Stimulated activated CD8-positive, alpha-beta memory T cell treated with anti-CD3 and anti-CD28 coated beads, Interleukin-12 subunit alpha, Interleukin-12 subunit beta, amount 100 ng/mL, for 24 hours (primary cell): ENCODE measurements at regions not wholly inside any gene's neighbourhood (a gene's known extent, or its start where the extent isn't known, plus 50 kb on each side); places are given as distances from the start of the nearest gene placed in this dataset.
"Not testable (repeated sequence)": the region's sequence is repeated elsewhere in the genome, so short reads cannot be mapped to it uniquely, and the experiment has no call there.

Experiments
- DNase-seq: peaks from one replicate; pipeline ENCODE4 v3.0.0-alpha.2; 2020; ENCODE audit errors: extremely low read depth

DNA sequence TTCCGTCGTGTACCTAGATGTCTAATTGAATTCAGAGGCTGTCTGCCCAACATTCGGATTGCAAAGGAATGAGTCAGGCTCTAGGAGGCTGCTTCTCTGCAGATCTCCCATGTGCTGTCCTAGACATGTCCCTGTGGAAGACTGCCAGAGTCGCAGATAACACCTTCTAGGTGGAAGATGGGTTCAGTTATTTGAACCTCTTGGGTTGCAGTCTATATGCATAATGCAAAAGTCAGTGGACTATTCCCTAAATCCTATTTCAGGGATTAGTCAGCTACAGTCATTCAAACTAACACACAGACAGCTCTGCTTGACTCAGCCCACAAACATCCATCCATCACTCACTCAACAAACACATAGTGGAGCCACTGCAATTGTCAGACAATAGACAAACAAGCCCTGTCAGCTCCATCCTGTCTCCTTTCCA is 300.0 kb upstream of the CTNNB1 start:
- DNase-seq = no peak

DNA sequence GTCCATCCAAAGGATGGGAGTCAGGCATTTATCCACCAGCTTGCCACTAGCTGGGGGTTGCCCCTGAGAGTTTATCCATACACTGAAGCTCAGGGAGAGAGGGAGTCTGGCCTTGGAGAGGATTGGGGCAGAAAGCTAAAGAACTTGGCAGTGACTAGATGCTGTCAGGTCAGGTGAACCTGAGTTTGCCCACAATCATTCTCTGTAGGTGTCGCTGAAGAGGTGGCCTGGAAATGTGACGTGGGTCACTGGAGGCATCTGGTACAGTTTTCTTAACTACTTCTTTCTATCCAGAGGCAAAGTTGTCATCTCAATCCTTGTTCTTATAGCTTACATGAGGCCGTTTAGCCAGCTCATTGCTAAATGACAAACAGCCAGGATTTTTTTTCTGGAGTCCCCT is 298.0 kb upstream of the CTNNB1 start:
- DNase-seq = no peak

DNA sequence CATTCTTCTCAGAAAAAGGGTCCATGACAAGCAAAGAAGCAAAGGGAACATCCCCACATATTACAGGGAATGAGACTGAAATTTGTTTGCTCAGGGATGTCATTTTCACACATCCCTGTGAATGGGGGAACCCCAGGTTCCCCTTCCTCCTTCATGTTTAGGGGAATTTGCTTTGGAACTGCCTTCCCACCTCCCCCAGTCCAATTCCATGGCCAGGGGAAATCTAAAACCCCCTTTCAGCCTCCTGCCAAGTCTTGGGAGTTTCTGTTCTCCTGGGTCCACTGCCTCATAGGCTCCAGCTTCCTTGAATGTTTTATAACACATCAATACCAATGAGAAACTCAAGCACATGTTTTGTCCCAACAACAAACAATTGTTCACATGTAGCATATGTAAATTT is 297.5 kb upstream of the CTNNB1 start:
- no peak for DNase-seq

DNA sequence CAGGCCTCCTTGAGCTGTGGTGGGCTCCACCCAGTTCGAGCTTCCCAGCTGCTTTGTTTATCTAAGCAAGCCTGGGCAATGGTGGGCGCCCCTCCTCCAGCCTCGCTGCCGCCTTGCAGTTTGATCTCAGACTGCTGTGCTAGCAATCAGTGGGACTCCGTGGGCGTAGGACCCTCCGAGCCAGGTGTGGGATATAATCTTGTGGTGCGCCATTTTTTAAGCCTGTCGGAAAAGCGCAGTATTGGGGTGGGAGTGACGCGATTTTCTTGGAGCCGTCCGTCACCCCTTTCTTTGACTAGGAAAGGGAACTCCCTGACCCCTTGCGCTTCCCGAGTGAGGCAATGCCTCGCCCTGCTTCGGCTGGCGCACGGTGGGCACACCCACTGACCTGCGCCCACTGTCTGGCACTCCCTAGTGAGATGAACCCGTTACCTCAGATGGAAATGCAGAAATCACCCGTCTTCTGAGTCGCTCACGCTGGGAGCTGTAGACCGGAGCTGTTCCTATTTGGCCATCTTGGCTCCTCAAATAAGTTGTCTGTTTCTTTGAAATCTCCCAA is 291.3 kb upstream of the CTNNB1 start:
- not testable (repeated sequence) for DNase-seq

DNA sequence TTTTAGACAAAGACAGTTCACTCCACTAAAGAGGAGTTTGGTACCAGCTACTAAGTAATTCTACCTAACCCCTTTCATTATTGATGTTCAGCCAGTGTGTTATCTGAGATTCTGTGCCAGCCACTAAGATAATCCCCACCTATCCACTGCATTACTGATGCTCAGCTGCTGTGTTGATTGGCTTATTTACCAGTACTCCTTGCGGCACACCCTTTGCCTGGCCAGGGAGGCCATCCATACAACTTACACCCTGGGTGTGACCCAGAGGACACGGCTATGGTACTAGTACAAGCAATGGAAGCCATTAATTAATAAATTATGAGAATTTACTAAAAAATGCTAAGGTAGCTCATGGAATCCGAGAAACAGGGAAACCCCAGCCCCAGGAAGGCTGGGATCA is 290.7 kb upstream of the CTNNB1 start:
- DNase-seq = no peak

DNA sequence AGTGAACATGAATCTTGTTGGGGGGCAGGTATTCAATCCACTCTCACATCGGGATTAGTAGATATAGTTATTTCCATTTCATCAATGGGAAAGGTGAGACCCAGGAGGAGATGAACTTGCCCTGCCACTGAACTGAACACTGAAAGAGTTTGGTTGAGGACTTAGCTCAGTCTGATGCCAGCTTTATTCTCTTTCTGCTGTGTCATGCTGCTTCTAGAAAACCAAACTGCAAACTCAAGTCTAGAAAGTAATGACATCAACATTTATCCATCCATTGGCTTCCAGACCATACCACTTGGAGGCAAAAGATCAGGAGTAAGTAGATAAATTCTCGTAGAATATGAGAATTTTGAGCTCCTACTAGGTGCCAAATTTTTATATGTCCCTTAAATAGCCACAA is 288.0 kb upstream of the CTNNB1 start:
- no peak for DNase-seq

DNA sequence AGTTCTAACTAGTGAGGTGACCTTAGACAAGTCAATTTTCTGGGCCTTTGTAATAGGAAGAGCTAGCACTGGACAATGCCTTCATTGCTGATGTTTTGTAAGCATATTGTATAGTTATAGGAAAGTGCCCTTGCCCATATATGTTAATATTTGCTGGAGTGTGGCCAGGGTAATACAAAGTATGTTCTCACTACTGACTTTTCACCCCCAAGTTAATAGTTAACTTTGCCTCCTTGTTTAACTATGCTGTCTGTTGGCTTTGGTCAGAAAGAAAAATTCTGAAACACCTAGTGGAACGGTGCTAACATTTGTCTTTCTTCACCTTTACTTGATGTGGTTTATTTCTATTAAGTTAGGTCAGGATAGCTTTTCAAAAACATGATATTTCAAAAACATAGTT is 287.4 kb upstream of the CTNNB1 start:
- DNase-seq = no peak

DNA sequence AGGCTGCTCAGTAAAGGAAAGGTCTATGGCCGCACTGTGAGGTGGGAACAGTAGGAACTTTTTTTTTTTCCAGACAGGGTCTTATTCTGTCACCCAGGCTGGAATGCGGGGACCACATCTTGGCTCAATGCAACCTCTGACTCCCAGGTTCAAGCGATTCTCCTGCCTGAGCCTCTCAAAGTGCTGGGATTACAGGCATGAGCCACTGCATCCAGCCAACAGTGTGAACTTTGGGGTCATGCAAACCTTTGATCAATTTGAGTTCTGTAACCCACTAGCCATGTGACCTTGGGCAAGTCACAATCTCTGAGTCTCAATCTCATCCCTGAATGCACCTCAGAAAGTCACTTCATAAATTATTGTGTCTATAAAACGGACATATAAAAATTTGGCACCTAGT is 286.8 kb upstream of the CTNNB1 start:
- DNase-seq = no peak

DNA sequence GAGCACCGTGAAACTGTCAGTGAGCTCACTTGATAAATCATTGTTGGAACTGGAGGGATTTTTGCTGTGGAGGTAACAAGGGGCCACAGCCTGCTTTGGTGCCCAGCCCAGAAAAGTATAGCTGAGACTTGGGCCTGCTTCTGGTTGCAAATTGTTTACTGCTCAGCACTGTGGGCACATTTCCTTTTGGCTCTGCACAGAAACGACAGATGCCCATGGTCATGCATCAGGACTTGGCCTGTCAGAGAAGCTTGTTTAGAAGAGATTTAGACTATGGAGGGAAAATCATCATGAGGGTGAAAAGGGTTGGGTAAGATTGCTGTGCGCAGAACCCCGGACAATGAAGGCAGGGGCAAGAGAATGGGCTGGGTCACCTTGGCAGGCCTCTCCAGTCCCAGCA is 286.1 kb upstream of the CTNNB1 start:
- no peak for DNase-seq

DNA sequence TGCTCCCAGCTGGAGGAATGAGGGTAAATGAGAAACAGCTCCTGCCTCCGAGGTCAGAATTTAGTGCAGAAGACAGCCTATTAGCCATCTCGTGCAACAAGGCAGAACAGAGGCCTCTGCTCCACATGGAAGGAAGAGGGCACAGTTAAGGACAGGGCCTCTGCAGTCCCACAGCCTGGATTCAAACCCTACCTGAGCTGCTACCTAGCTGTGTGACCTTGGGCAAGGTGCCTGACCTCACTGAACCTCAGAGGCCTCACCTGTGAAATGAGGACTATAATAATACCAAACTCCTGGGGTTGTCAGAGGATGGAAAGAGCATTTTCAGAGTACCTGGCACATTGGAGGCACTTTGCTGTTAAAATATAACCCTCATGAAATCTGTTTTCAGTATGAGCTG is 285.7 kb upstream of the CTNNB1 start:
- DNase-seq = no peak

DNA sequence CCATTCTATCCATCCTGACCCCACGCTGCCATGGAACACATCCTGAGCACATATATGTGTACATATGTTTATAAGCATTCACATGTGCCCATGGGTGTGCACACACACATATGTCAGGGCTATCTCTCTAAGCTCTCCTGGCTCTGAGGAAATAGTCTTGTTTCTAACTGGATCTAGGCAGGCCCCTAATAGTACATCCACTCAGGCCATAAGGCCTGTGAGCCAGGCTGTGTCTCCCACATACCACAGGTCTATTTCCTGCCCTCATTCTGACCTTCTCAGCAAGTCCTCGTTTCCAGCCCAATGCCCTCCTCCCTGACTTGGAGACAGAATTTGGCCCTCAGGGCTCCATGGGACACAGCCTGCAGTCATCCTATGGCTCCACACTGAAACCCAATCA is 284.8 kb upstream of the CTNNB1 start:
- no peak for DNase-seq

DNA sequence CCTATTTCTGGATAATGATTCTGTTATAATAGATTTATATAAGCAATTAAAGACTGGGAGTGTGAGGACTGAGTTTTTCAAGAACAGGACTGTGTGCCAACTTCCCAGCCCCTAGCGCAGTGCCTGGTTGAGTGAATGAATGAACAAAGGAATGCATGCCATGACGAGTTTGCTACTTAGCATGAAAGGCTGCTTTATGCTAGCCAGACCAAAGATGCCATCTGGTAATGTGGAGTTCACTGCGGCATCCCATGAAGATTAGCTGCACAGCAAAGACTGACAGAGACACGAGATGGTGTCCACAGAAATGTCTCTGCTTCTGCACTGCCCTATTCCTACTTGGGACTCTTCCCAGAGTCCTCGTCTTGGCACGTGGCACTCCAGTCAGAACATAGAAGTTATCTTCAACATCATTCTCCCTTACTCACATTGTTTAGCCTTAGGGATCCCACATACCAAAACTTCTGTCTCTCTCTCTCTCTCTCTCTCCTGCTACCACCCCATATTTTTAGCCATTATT is 283.9 kb upstream of the CTNNB1 start:
- DNase-seq = no peak

DNA sequence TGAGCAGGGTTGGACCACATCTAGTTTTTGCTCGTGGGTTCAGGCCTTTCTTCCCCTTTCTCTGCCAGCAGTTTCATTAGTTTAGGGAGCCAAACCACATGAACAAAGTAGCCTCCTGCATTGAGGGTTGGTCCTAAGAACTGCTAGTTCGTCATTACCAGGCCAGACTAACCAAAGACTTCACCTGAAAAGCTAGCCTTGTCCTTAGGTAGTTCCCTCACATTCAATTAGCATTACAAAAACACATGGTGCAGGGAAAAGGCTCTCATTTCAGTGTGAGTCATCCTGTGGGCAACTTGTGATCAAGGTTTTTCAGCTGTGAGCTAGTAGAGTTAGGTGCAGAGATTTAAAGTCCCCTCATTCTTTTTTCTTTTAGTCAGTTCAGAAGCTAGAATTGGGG is 279.3 kb upstream of the CTNNB1 start:
- no peak for DNase-seq

DNA sequence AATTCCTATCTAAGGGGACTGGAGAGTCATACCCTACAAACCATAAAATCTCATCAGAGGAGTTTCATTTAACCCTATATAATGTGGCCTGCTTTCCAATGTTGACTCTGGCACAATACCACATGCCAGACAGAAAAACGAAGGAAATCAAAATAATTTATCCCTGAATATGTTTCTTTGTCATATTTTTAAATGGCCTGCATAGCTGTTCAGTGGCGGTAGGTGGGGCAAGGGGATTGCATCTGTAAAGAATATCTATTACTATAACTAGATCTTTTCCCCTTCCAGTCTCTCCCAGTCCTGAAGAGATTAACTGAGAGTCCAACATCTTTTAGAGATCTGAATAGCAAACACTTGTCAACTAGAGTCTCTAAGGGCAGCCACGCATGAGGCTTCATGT is 278.1 kb upstream of the CTNNB1 start:
- no peak for DNase-seq

DNA sequence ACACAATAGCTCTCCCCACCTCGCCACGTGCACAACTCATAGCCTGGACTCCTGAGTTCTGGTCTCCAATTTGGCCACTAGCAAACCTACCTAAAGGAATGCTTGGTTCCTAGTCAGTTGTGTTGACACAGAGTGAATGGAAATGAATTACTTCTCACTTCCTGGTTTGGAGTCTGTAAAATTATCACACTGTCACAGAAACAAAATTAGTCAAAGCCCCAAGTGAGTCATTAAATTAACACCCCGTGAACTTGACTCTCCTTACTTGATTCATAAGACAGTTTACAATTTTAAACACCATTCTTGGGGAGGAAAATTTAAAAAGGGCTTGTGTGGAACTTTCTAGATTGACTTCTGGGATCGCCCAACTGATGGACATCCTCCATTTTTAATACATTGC is 276.2 kb upstream of the CTNNB1 start:
- DNase-seq = no peak

DNA sequence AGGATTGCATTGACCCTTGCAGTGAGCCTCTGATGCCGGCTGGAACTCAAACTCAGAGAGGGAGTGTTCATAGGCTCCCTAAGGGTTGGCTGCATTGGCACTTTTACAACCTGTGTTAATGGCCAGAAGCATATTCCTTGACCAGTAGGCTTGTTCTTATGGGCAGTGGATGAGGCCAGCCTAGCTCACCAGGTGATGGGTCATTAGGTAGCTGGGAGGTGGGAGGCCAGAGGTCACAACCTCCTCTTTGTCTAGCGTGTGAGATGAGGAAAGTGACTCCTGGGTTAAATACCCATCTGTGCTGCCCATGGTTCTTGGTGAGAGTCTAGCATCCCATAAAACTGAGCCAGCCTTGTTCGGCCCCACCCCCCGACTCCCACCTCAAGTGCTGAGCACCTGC is 275.7 kb upstream of the CTNNB1 start:
- no peak for DNase-seq

DNA sequence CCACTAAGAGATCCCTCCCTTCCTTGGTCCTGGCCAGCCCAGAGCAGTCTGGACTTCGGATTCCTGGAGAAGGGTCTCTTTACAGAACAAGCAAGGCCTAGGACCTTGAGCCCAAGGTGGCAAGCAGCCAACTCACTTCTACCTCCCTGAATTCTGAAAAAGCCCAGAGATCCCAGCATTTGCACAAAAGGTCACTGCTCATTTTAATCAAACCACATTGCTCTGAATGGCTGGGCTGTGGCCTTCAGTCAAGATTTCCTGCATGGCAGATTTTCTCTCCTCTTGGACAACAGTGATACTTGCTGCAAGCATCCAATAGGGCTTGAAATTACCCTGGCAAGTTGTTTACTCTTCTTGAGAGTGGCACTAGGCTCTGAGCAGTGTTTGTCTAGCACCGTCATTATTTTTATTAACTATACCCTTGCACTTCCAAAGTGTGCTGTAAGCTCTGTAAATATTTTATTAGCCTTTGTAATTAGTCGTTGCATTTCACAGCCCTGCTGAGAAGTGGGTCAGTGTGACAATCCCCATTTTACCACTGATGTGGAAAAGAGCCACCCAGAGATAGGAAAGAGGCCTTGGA is 274.7 kb upstream of the CTNNB1 start:
- no peak for DNase-seq

DNA sequence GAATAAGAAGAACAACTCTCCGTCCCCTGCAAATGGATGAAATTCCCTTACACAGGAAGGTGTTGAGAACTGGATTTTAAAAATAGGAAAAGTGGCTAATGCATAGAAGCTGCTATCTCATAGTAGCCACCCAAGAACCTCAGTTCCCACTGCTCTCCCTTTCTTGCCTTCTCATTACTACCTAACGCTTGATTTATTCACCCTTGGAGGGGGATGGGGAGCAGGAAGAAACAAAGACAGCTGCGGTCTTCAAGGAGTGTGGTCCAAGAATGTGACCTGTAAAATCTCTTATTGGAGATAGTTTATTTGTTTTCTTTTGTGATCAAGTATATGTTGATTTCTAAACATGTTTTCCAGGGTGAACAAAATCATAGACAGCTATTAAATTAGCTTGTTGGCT is 274.1 kb upstream of the CTNNB1 start:
- DNase-seq = no peak

DNA sequence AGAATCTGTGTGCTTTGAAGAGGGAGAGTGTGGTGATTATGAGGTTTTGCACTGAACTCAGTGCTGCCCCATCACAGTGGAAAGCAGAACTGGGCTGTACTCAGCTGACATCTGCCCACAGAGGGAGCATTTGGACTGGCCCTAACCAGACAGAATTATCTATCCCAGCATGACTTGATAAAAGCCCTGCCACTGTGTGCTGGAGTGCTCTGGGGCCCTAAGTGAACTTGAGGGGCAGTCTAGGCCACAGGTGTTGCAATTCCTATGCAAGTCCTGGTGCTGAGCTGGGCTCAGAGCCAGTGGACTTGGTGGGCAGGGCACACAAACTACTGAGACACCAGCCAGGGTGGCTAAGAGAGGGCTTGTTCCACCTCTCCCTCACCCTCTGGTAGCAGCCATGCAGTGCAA is 269.2 kb upstream of the CTNNB1 start:
- no peak for DNase-seq

DNA sequence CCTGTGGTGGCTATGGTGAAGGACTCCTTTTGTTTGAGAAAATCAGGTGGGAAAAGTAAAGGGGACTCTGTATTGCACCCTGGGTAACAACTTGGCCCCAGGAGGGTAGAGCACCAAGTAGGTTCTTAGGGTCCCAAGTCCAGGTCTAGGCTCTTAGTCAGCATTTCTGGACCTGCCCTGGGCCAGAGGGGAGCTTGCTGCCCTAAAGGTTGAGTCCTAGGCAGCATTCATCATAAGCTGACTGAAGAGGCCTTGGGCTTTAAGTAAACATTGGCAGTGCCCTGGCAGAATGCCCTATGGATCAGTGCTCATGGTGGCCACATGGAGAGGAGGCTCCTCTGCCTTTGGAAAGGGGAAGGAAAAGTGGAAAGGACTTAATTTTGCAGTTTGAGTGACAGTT is 268.5 kb upstream of the CTNNB1 start:
- DNase-seq = no peak

DNA sequence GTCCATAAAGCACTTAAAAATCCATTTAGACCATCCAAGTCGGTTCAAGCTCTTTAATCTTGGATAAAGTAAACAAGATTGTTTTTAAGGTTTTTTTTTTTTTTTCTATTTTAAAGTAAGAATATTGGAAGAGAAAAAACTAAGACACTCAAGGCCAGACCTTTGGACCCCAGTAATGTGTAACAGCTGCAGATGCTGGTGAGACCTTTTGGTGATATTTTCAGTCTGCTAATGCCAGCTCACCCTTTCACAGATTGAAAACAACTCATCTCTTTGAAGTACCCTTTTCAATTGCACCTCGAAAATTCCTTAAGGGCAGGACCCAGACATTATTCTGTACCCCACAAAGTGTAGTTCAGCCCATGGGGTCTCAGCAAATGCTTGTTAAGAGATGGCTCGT is 260.7 kb upstream of the CTNNB1 start:
- DNase-seq = no peak

DNA sequence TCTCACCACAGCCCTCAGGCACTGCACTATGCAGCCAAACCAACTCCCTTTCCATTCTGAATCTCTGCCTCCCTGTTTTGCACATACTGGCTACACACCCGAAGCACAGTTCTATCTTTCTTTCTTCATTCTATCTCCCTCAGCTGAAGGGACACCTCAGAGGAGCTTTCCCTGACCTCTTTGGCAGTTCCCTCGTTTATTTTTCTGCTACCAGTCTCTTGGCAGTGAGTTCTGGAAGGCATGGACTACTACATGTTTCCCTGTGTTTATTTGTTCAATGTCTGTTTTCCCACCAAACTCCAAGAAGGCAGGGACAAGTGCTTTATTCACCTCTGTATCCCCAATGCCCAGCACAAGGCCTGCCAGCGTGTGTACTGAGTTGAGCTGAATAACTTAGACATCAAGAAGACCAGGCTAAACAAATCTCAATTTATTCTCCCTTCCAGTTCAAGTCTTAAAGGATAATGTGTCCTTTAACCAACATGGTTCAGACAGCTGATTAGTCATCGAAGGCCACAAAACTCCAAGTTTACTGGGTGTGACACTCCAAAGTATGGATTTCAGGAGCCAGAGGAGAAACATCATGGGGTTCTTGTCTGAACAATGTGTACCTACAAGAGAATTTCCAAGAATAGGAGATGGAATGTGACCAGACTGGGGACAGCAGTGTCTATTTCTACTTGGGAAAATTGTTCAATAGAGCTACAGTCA is 260.1 kb upstream of the CTNNB1 start:
- no peak for DNase-seq

DNA sequence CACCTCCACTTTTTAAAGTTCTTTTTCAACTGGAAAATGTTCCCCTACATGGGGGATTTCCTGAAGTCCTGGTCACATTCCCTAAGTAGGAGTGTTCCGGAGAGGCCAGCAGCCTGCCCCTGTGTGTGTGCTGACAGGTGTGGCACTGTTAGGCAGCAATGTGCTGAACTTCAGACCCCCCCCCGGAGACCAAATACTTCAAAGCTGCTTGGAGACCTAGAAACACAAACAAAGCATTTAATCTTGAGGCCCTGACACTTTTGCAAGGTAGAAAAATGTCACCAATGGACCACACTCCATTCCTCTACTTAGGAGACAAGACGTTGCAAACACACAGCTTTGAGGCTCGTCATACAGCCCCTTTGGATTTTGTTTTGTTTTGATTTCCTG is 259.6 kb upstream of the CTNNB1 start:
- DNase-seq = no peak

DNA sequence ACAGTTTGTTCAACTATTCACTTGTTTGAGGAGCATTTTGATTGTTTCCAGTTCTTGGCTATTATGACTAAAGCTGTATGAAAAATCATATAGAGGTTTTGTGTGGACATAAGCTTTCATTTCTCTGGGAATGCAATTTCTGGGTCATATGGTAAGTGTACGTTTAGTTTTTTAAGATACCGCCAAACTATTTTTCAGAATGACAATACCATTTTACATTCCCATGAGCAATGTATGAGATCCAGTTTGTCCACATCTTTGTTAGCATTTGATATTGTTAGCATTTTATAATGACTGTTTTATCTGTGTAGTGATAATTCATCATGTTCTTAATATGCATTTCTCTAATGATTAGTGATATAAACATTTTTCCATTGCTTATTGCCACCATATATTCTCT is 258.7 kb upstream of the CTNNB1 start:
- DNase-seq = no peak
